GM23248 (cell line): ENCODE measurements at regions not wholly inside any gene's neighbourhood (a gene's known extent, or its start where the extent isn't known, plus 50 kb on each side); places are given as distances from the start of the nearest gene placed in this dataset.

Experiments used
- DNase-seq: peaks from one replicate; pipeline ENCODE4 v3.0.0-alpha.2; 2015
- H2AFZ ChIP-seq: fragments of 200-600 bp; sonication (generic); 2 replicates; pipeline ENCODE4 v1.6.1; 2016; ENCODE audit warnings: antibody characterized with exemption
- H3F3A ChIP-seq: fragments of 200-600 bp; sonication (generic); 2 replicates; pipeline ENCODE4 v1.6.1; 2016; ENCODE audit warnings: mild to moderate bottlenecking, antibody characterized with exemption, mixed run types; ENCODE audit not compliant: insufficient read depth
- H3K27ac ChIP-seq: fragments of 200-600 bp; sonication (generic); 2 replicates; pipeline ENCODE4 v1.5.1; 2016; ENCODE audit warnings: mild to moderate bottlenecking
- H3K27me3 ChIP-seq: fragments of 200-600 bp; sonication (generic); replicated peaks from 2 replicates; pipeline ENCODE4 v1.6.1; 2016; ENCODE audit warnings: mild to moderate bottlenecking; ENCODE audit not compliant: insufficient read depth
- H3K36me3 ChIP-seq: fragments of 200-600 bp; sonication (generic); 2 replicates; pipeline ENCODE4 v1.6.1; 2016; ENCODE audit warnings: low read depth, mild to moderate bottlenecking
- H3K4me1 ChIP-seq: fragments of 200-600 bp; sonication (generic); 2 replicates; pipeline ENCODE4 v1.6.1; 2016; ENCODE audit warnings: mild to moderate bottlenecking; ENCODE audit not compliant: insufficient read depth
- H3K4me2 ChIP-seq: fragments of 200-600 bp; sonication (generic); one replicate; pipeline ENCODE4 v1.6.1; 2016; ENCODE audit warnings: mild to moderate bottlenecking; ENCODE audit not compliant: unreplicated experiment
- H3K4me3 ChIP-seq: fragments of 200-600 bp; sonication (generic); 2 replicates; pipeline ENCODE4 v1.5.1; 2016; ENCODE audit warnings: mild to moderate bottlenecking
- H3K79me2 ChIP-seq: fragments of 200-600 bp; sonication (generic); 2 replicates; pipeline ENCODE4 v1.6.1; 2016; ENCODE audit warnings: mild to moderate bottlenecking; ENCODE audit not compliant: insufficient read depth
- H3K9ac ChIP-seq: fragments of 200-600 bp; sonication (generic); 2 replicates; pipeline ENCODE4 v1.6.1; 2016; ENCODE audit warnings: mild to moderate bottlenecking
- H3K9me2 ChIP-seq: fragments of 200-600 bp; sonication (generic); 2 replicates; pipeline ENCODE4 v1.6.1; 2016; ENCODE audit warnings: mixed run types, mild to moderate bottlenecking, moderate library complexity; ENCODE audit not compliant: insufficient read depth
- H3K9me3 ChIP-seq: fragments of 200-600 bp; sonication (generic); one replicate; pipeline ENCODE4 v1.6.1; 2017; ENCODE audit warnings: low read depth
- H4K20me1 ChIP-seq: fragments of 200-600 bp; sonication (generic); 2 replicates; pipeline ENCODE4 v1.6.0; 2016; ENCODE audit not compliant: insufficient read depth
- EZH2 ChIP-seq: fragments of 200-600 bp; sonication (generic); IDR thresholded peaks from 2 replicates; pipeline ENCODE4 v1.6.1; 2018; ENCODE audit warnings: antibody characterized with exemption, mild to moderate bottlenecking; ENCODE audit not compliant: insufficient read depth, poor library complexity, severe bottlenecking
- EZH2phosphoT487 ChIP-seq: fragments of 200-600 bp; sonication (generic); IDR thresholded peaks from 2 replicates; pipeline ENCODE4 v1.6.1; 2018; ENCODE audit warnings: antibody characterized with exemption, moderate library complexity, mild to moderate bottlenecking, low read depth; ENCODE audit not compliant: insufficient read depth
- WGBS, 2 experiments: methylation state at CpG; one replicate each; pipeline ENCODE4 v1.1.6; 2015 to 2017; ENCODE audit warnings: low lambda C conversion rate in 2 of 2, low coverage in 1 of 2; ENCODE audit errors: missing lambda C conversion rate in 2 of 2; 5-methylcytosine and 5-hydroxymethylcytosine counted together
- in situ Hi-C: fragments of 300-500 bp; cut with MboI; formaldehyde crosslinking; loops from 2 replicates; pipeline ENCODE4 v1.15.0; 2020

GRCh38 chr4:153142700-153143438 lies 61.4 kb upstream of the TRIM2 start:
- Histone ChIP-seq H3F3A (peaks cover 18% of the 10 kb centered on the region), H3K27ac (peak overlapping the region; percentile 45), H3K9me2 (no peaks in the 10 kb centered on the region), H3K4me2 (peak overlapping the region; percentile 83), H3K79me2 (no peaks in the 10 kb centered on the region), H2AFZ (peak overlapping the region; percentile 56), H3K4me3 (peak overlapping the region; percentile 51), H3K36me3 (no peaks in the 10 kb centered on the region), H3K9ac (peak overlapping the region; percentile 18; the same call in 1 of the 2 replicates), H3K27me3 (no peaks in the 10 kb centered on the region), H4K20me1 (no peaks in the 10 kb centered on the region), H3K9me3 (no peaks in the 10 kb centered on the region), H3K4me1 (peaks cover 32% of the 10 kb centered on the region)
- in situ Hi-C loops = loop anchor here (5.0 kb wide), 1 partner anchor 174 kb away; no protein-coding TSS in a partner anchor
- WGBS, 2 experiments = 27 to 29% methylated on average over 7 of the region's 7 CpGs
- TF ChIP-seq EZH2 (no peak), EZH2phosphoT487 (no peak)
- peak; percentile 88 for DNase-seq

- 15 to 21% methylated on average over 7 of the region's 7 CpGs for WGBS, 2 experiments
- Histone ChIP-seq H3K9me3 (no peaks in the 10 kb centered on the region), H3K4me1 (peaks cover 32% of the 10 kb centered on the region), H3K27ac (peak overlapping the region; percentile 45), H3K27me3 (no peaks in the 10 kb centered on the region), H4K20me1 (no peaks in the 10 kb centered on the region), H3K9ac (peak overlapping the region; percentile 18), H2AFZ (peak overlapping the region; percentile 56), H3K9me2 (no peaks in the 10 kb centered on the region), H3K36me3 (no peaks in the 10 kb centered on the region), H3K4me2 (peak overlapping the region; percentile 83), H3K4me3 (peak overlapping the region; percentile 51), H3K79me2 (no peaks in the 10 kb centered on the region), H3F3A (peaks cover 18% of the 10 kb centered on the region)
- no peak for TF ChIP-seq EZH2phosphoT487
- no peak for TF ChIP-seq EZH2
- peak; percentile 52 for DNase-seq
- in situ Hi-C loops = loop anchor here (5.0 kb wide), 1 partner anchor 174 kb away; no protein-coding TSS in a partner anchor
These were observed 60.5 kb upstream of the TRIM2 start for GRCh38 chr4:153143527-153144348.

GRCh38 chr4:153146031-153146430 lies 58.2 kb upstream of the TRIM2 start:
- H3K4me3 ChIP-seq = no peak overlapping the region
- no peaks in the 10 kb centered on the region for H3K9me3 ChIP-seq
- no peak overlapping the region for H3K27ac ChIP-seq
- TF ChIP-seq EZH2 (no peak), EZH2phosphoT487 (no peak)
- H3F3A ChIP-seq = peaks cover 18% of the 10 kb centered on the region
- H3K36me3 ChIP-seq = no peaks in the 10 kb centered on the region
- no peaks in the 10 kb centered on the region for H3K79me2 ChIP-seq
- H3K4me1 ChIP-seq = peaks cover 19% of the 10 kb centered on the region
- H3K9ac ChIP-seq = no peak overlapping the region
- 54 to 64% methylated on average over 1 of the region's 1 CpG for WGBS, 2 experiments
- no peak for DNase-seq
- no peaks in the 10 kb centered on the region for H4K20me1 ChIP-seq
- H3K27me3 ChIP-seq = no peaks in the 10 kb centered on the region
- H3K4me2 ChIP-seq = no peak overlapping the region
- in situ Hi-C loops = loop anchor here (5.0 kb wide), 1 partner anchor 421 kb away; no protein-coding TSS in a partner anchor
- no peak overlapping the region for H2AFZ ChIP-seq
- no peaks in the 10 kb centered on the region for H3K9me2 ChIP-seq

GRCh38 chr4:153146961-153147360 lies 57.3 kb upstream of the TRIM2 start:
- no peak for DNase-seq
- 85 to 86% methylated on average over 4 of the region's 4 CpGs for WGBS, 2 experiments
- H3K9ac ChIP-seq = no peak overlapping the region
- H3K4me1 ChIP-seq = peaks cover 19% of the 10 kb centered on the region
- no peaks in the 10 kb centered on the region for H3K9me2 ChIP-seq
- H3K9me3 ChIP-seq = no peaks in the 10 kb centered on the region
- H3K4me2 ChIP-seq = no peak overlapping the region
- H3K27me3 ChIP-seq = no peaks in the 10 kb centered on the region
- peaks cover 18% of the 10 kb centered on the region for H3F3A ChIP-seq
- no peaks in the 10 kb centered on the region for H4K20me1 ChIP-seq
- in situ Hi-C loops = loop anchor here (5.0 kb wide), 1 partner anchor 420 kb away; no protein-coding TSS in a partner anchor
- no peaks in the 10 kb centered on the region for H3K36me3 ChIP-seq
- H3K79me2 ChIP-seq = no peaks in the 10 kb centered on the region
- H2AFZ ChIP-seq = no peak overlapping the region
- H3K27ac ChIP-seq = no peak overlapping the region
- H3K4me3 ChIP-seq = no peak overlapping the region
- TF ChIP-seq EZH2 = no peak
- TF ChIP-seq EZH2phosphoT487 = no peak
